ENCODE measurements at regions not wholly inside any gene's neighbourhood (a gene's known extent, or its start where the extent isn't known, plus 50 kb on each side); places are given as distances from the start of the nearest gene placed in this dataset.

DNA sequence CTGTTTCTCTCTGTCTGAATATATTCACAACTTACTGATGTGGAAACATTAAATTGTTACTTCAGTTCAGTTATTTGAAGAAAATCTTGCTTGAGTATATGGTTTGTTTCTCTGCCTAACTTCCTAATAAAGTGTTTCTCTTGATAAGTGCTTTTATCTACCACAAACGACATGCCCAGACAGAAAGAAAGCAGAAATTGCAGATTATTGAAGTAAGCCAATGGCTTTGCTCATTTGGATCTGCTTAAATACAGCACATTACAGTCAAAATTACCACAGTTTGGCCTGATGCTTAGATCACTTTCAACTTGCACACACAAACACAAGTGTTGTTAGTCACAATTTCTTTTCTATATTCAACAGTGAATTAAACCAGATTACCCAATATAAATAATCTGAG is 68.0 kb downstream of the ATOH1 start:
- TF ChIP-seq GATA2 (IDR thresholded peaks at IDR 0.05; ENCODE audit: low read depth, low read length), result no peak
- TF ChIP-seq GATA3 (IDR thresholded peaks at IDR 0.05; ENCODE audit: low read depth, low read length), result no peak

Measured in SH-SY5Y (cell line).